Smooth muscle cell (in vitro differentiated cells): ENCODE measurements at regions not wholly inside any gene's neighbourhood (a gene's known extent, or its start where the extent isn't known, plus 50 kb on each side); places are given as distances from the start of the nearest gene placed in this dataset.
"Not testable (repeated sequence)": the region's sequence is repeated elsewhere in the genome, so short reads cannot be mapped to it uniquely, and the experiment has no call there.

Experiments used
- DNase-seq: peaks from one replicate; lab custom pipeline; 2025; ENCODE audit not compliant: unreplicated experiment; lab: John Stamatoyannopoulos, UW
- H2AFZ ChIP-seq: fragments of 200-600 bp; sonication (generic); 2 replicates; pipeline ENCODE4 v1.6.0; 2016; ENCODE audit warnings: antibody characterized with exemption, low read depth, mild to moderate bottlenecking
- H3F3A ChIP-seq: fragments of 200-600 bp; sonication (generic); 2 replicates; pipeline ENCODE4 v1.6.0; 2017; ENCODE audit warnings: antibody characterized with exemption, low read depth
- H3K27ac ChIP-seq: fragments of 200-600 bp; sonication (generic); 2 replicates; pipeline ENCODE4 v1.5.1; 2016; ENCODE audit warnings: low read depth, mild to moderate bottlenecking
- H3K27me3 ChIP-seq: fragments of 200-600 bp; sonication (generic); 2 replicates; pipeline ENCODE4 v1.6.1; 2016; ENCODE audit warnings: low read depth, mild to moderate bottlenecking
- H3K36me3 ChIP-seq: fragments of 200-600 bp; sonication (generic); 2 replicates; pipeline ENCODE4 v1.5.1; 2016; ENCODE audit warnings: low read depth
- H3K4me1 ChIP-seq: fragments of 200-600 bp; sonication (generic); 2 replicates; pipeline ENCODE4 v1.5.1; 2016; ENCODE audit warnings: low read depth
- H3K4me2 ChIP-seq: fragments of 200-600 bp; sonication (generic); 2 replicates; pipeline ENCODE4 v1.6.0; 2016; ENCODE audit warnings: mild to moderate bottlenecking
- H3K4me3 ChIP-seq: fragments of 200-600 bp; sonication (generic); 2 replicates; pipeline ENCODE4 v1.5.1; 2016; ENCODE audit warnings: mild to moderate bottlenecking
- H3K79me2 ChIP-seq: fragments of 200-600 bp; sonication (generic); 2 replicates; pipeline ENCODE4 v1.6.0; 2016; ENCODE audit warnings: low read depth, mild to moderate bottlenecking
- H3K9ac ChIP-seq: fragments of 200-600 bp; sonication (generic); 2 replicates; pipeline ENCODE4 v1.6.0; 2016; ENCODE audit warnings: low read depth
- H3K9me3 ChIP-seq: fragments of 200-600 bp; sonication (generic); replicated peaks from 2 replicates; pipeline ENCODE4 v1.5.1; 2016; ENCODE audit warnings: low read depth
- H4K20me1 ChIP-seq: fragments of 200-600 bp; sonication (generic); 2 replicates; pipeline ENCODE4 v1.6.0; 2016; ENCODE audit warnings: low read depth
- WGBS: methylation state at CpG from one replicate; pipeline ENCODE4 v1.1.7; 2016; ENCODE audit warnings: low lambda C conversion rate; 5-methylcytosine and 5-hydroxymethylcytosine counted together

GRCh38 chr9:42335342-42335741 lies 151.9 kb downstream of the SPATA31A6 start:
- H3K9ac ChIP-seq, H3K27ac ChIP-seq, H4K20me1 ChIP-seq, H3K9me3 ChIP-seq, H3K4me2 ChIP-seq, H2AFZ ChIP-seq, H3K79me2 ChIP-seq, H3K36me3 ChIP-seq, DNase-seq, H3K4me3 ChIP-seq, H3K27me3 ChIP-seq, H3F3A ChIP-seq, H3K4me1 ChIP-seq: not testable (repeated sequence)

- H3K4me2 ChIP-seq, H2AFZ ChIP-seq, H3K27ac ChIP-seq, H3K4me1 ChIP-seq, H3K36me3 ChIP-seq, H3K4me3 ChIP-seq, H3K27me3 ChIP-seq, H3F3A ChIP-seq, H3K9ac ChIP-seq, DNase-seq, H3K9me3 ChIP-seq, H3K79me2 ChIP-seq, H4K20me1 ChIP-seq: not testable (repeated sequence)
- 93% methylated on average over 7 of the region's 7 CpGs for WGBS
Measured at GRCh38 chr9:42335984-42336657, 152.7 kb downstream of the SPATA31A6 start.

- DNase-seq, H2AFZ ChIP-seq, H3K27me3 ChIP-seq, H3K27ac ChIP-seq, H3K4me3 ChIP-seq, H3K9me3 ChIP-seq, H4K20me1 ChIP-seq, H3F3A ChIP-seq, H3K9ac ChIP-seq, H3K4me2 ChIP-seq, H3K4me1 ChIP-seq, H3K79me2 ChIP-seq, H3K36me3 ChIP-seq: not testable (repeated sequence)
- 92% methylated on average over 4 of the region's 4 CpGs for whole genome bisulfite sequencing
Measured at GRCh38 chr9:42338275-42338674, 154.8 kb downstream of the SPATA31A6 start.

GRCh38 chr9:42339671-42340434 lies 156.4 kb downstream of the SPATA31A6 start:
- not testable (repeated sequence) for H3F3A ChIP-seq

GRCh38 chr9:42340435-42340723 lies 156.9 kb downstream of the SPATA31A6 start:
- H3K27me3 ChIP-seq, H3K9ac ChIP-seq, H4K20me1 ChIP-seq, H3K4me2 ChIP-seq, H3K36me3 ChIP-seq, H2AFZ ChIP-seq, H3K27ac ChIP-seq, H3K4me3 ChIP-seq, H3K79me2 ChIP-seq, DNase-seq, H3F3A ChIP-seq, H3K4me1 ChIP-seq, H3K9me3 ChIP-seq: not testable (repeated sequence)

More at GRCh38 chr9:42339671-42340434, 156.4 kb downstream of the SPATA31A6 start:
- not testable (repeated sequence) for H2AFZ ChIP-seq, H3K36me3 ChIP-seq, H3K4me3 ChIP-seq, H3K27ac ChIP-seq, H3K9ac ChIP-seq, H3K4me1 ChIP-seq, H4K20me1 ChIP-seq, H3K4me2 ChIP-seq, H3K9me3 ChIP-seq, H3K27me3 ChIP-seq, DNase-seq, H3K79me2 ChIP-seq
- 89% methylated on average over 2 of the region's 2 CpGs for WGBS

- WGBS = 84% methylated on average over 7 of the region's 7 CpGs
- not testable (repeated sequence) for H3F3A ChIP-seq, DNase-seq
Measured at GRCh38 chr9:42341860-42342259, 158.4 kb downstream of the SPATA31A6 start.

GRCh38 chr9:42342297-42342696 lies 158.8 kb downstream of the SPATA31A6 start:
- not testable (repeated sequence) for H3K79me2 ChIP-seq, H4K20me1 ChIP-seq, H3K4me1 ChIP-seq, H3K9me3 ChIP-seq, H3K9ac ChIP-seq, H3K36me3 ChIP-seq, H3K4me3 ChIP-seq, H3F3A ChIP-seq, H3K27ac ChIP-seq, H3K27me3 ChIP-seq, DNase-seq, H2AFZ ChIP-seq, H3K4me2 ChIP-seq
- 81% methylated on average over 6 of the region's 7 CpGs for WGBS

More at GRCh38 chr9:42341860-42342259, 158.4 kb downstream of the SPATA31A6 start:
- not testable (repeated sequence) for H3K27me3 ChIP-seq, H3K27ac ChIP-seq, H4K20me1 ChIP-seq, H3K9me3 ChIP-seq, H3K9ac ChIP-seq, H3K4me1 ChIP-seq, H3K4me3 ChIP-seq, H3K79me2 ChIP-seq, H2AFZ ChIP-seq, H3K4me2 ChIP-seq, H3K36me3 ChIP-seq

- 96% methylated on average over 6 of the region's 6 CpGs for WGBS
- not testable (repeated sequence) for H3K36me3 ChIP-seq, DNase-seq, H3K4me2 ChIP-seq, H4K20me1 ChIP-seq, H3K9ac ChIP-seq, H3K9me3 ChIP-seq, H3K4me3 ChIP-seq, H2AFZ ChIP-seq, H3K27ac ChIP-seq, H3F3A ChIP-seq, H3K27me3 ChIP-seq, H3K4me1 ChIP-seq, H3K79me2 ChIP-seq
Measured at GRCh38 chr9:42344508-42344907, 161.0 kb downstream of the SPATA31A6 start.
